ENCODE measurements at regions not wholly inside any gene's neighbourhood (a gene's known extent, or its start where the extent isn't known, plus 50 kb on each side); places are given as distances from the start of the nearest gene placed in this dataset.

DNA sequence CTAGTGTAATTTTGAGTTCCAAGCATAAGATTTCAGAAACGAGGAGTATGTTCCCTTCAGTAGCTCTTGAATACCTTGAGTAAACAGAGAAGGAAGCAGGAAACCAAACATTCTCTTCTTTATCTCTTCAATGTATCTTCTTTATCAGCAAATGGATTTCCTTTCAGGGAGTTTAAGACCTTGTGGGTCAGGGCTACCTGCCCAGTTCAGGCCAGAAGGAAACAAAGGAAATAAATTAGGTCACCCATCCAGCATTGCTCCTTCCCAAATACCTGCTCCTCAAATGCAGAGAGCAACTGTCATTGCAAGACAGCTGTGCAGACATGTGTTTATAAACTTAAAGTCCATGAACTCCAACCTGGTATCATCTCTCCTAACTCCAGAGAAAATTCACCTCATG, 130.1 kb upstream of the SOD1 start:
- Histone ChIP-seq H3K9ac (replicated peaks in 1 of 4; ENCODE audit: extremely low read depth in 1 of 4, low read depth in 3 of 4, low read length in 3 of 4) (no peak overlapping the region), H2BK120ac (replicated peaks; ENCODE audit: low read depth, low read length) (no peak overlapping the region), H3K27me3 (replicated peaks in 1 of 4; ENCODE audit: control insufficient read depth in 3 of 4, extremely low read depth in 1 of 4, insufficient read depth in 3 of 4, low read length in 3 of 4) (no peaks in the 10 kb centered on the region), H2AFZ (ENCODE audit: low read length) (no peak overlapping the region), H3K4me3 (ENCODE audit: extremely low read depth in 1 of 4, insufficient read depth in 2 of 4, low read depth in 3 of 4, low read length in 4 of 4) (no peak overlapping the region), H3K27ac (ENCODE audit: low read depth, low read length) (no peak overlapping the region), H3K79me2 (ENCODE audit: control insufficient read depth in 1 of 2, insufficient read depth in 2 of 2, low read length in 2 of 2) (peaks cover 0 to 34% of the 10 kb centered on the region in 2 experiments; a peak in 2 of 4 replicates), H4K91ac (replicated peaks; ENCODE audit: insufficient read length, low read length) (no peak overlapping the region), H2BK15ac (ENCODE audit: low read length) (no peak overlapping the region), H4K5ac (ENCODE audit: insufficient read length, low read depth, low read length) (no peak overlapping the region), H4K8ac (ENCODE audit: extremely low read depth, insufficient read depth, low read length) (no peak overlapping the region), H2BK20ac (ENCODE audit: low read length) (no peak overlapping the region), H2AK5ac (ENCODE audit: low read depth, low read length) (no peak overlapping the region), H3K4me1 (replicated peaks in 1 of 4; ENCODE audit: control insufficient read depth in 3 of 4, insufficient read depth in 4 of 4, low read length in 3 of 4) (peaks cover 2 to 21% (median 8%) of the 10 kb centered on the region in 4 experiments; a peak in 6 of 7 replicates), H3K79me1 (ENCODE audit: low read depth, low read length) (peaks cover 10% of the 10 kb centered on the region), H3K36me3 (ENCODE audit: control insufficient read depth in 2 of 4, insufficient read depth in 4 of 4, low read length in 3 of 4) (no peaks in the 10 kb centered on the region), H3K23me2 (ENCODE audit: low read depth, low read length) (no peaks in the 10 kb centered on the region), H3K14ac (ENCODE audit: insufficient read length) (no peak overlapping the region), H3K4ac (replicated peaks; ENCODE audit: insufficient read length, low read depth, low read length) (no peak overlapping the region), H2BK12ac (ENCODE audit: low read depth, low read length) (no peak overlapping the region), H4K20me1 (replicated peaks in 1 of 2; ENCODE audit: control insufficient read depth in 1 of 2, insufficient read depth in 2 of 2, low read length in 2 of 2) (peaks cover 0 to 2% of the 10 kb centered on the region in 2 experiments), H3K9me3 (ENCODE audit: insufficient read depth in 2 of 2, low read depth in 1 of 2, low read length in 1 of 2) (no peaks in the 10 kb centered on the region), H3K4me2 (ENCODE audit: insufficient read depth in 1 of 2, low read depth in 2 of 2, low read length in 2 of 2) (no peak overlapping the region), H2BK5ac (ENCODE audit: low read depth, low read length) (no peak overlapping the region), H3K23ac (ENCODE audit: insufficient read length) (no peak overlapping the region), H3K18ac (ENCODE audit: extremely low read depth, low read length) (no peak overlapping the region), H3K56ac (replicated peaks; ENCODE audit: insufficient read length, low read depth, low read length) (no peak overlapping the region)
- no peak for DNase-seq (ENCODE audit: low read depth in 1 of 2, low spot score in 2 of 2)
- FAIRE-seq, result no peak
- ChIA-PET CTCF (ENCODE audit: partially characterized antibody) (interaction anchor here (0.7 to 3.7 kb wide), 9 partner anchors 8 to 1939 kb away, joined by 3 to 12 read pairs (median 3); no protein-coding TSS in a partner anchor), POLR2A (ENCODE audit: partially characterized antibody) (interaction anchor here (1.0 kb wide), 1 partner anchor 30 kb away, joined by 3 read pairs; no protein-coding TSS in a partner anchor)
- 100% methylated on average over 1 of the region's 1 CpG; no CpG with 5 or more reads in 1 of the 2 experiments for whole genome bisulfite sequencing, 2 experiments (ENCODE audit: extremely low coverage in 1 of 2, insufficient coverage in 1 of 2, insufficient read length in 1 of 2, insufficient replicate concordance in 2 of 2, low coverage in 1 of 2, low lambda C conversion rate in 2 of 2, missing lambda C conversion rate in 1 of 2)
- no peak for TF ChIP-seq POLR2A (IDR thresholded peaks at IDR 0.05; ENCODE audit: control extremely low read depth in 1 of 2, low read depth in 2 of 2, low read length in 2 of 2)
- TF ChIP-seq CBX8 (IDR thresholded peaks at IDR 0.05; ENCODE audit: borderline replicate concordance, low read depth, low read length), result no peak
- TF ChIP-seq NANOG (IDR thresholded peaks at IDR 0.05; ENCODE audit: insufficient read depth, low read depth, low read length, poor library complexity, severe bottlenecking), result no peak
- no peak for TF ChIP-seq HDAC2 (IDR thresholded peaks at IDR 0.05; ENCODE audit: borderline replicate concordance in 1 of 2, low read depth in 2 of 2, low read length in 2 of 2)
